ENCODE measurements at regions not wholly inside any gene's neighbourhood (a gene's known extent, or its start where the extent isn't known, plus 50 kb on each side); places are given as distances from the start of the nearest gene placed in this dataset.

DNA sequence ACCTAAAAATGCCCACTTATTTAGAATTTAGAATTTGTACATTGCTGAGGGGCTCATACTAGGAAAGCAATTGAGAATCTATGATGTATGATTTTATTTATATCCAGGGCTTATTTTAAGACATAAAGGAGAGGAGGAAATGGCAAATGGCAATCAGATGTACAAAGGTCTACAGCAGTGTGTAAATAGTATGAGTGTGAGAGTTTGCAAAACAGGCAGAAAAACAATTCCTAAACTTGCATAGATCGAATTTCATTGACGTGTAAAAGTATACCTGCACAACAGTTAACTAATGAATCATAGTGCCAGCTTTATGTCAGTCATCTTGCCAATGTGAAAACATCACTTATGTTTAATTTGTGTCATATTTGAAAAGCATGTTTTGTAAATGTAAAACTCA lies 718.7 kb upstream of the GCFC2 start:
- TF ChIP-seq POLR2A (IDR thresholded peaks at IDR 0.05) = no peak
- TF ChIP-seq, protein P1, sequence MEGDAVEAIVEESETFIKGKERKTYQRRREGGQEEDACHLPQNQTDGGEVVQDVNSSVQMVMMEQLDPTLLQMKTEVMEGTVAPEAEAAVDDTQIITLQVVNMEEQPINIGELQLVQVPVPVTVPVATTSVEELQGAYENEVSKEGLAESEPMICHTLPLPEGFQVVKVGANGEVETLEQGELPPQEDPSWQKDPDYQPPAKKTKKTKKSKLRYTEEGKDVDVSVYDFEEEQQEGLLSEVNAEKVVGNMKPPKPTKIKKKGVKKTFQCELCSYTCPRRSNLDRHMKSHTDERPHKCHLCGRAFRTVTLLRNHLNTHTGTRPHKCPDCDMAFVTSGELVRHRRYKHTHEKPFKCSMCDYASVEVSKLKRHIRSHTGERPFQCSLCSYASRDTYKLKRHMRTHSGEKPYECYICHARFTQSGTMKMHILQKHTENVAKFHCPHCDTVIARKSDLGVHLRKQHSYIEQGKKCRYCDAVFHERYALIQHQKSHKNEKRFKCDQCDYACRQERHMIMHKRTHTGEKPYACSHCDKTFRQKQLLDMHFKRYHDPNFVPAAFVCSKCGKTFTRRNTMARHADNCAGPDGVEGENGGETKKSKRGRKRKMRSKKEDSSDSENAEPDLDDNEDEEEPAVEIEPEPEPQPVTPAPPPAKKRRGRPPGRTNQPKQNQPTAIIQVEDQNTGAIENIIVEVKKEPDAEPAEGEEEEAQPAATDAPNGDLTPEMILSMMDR (IDR thresholded peaks at IDR 0.05) = no peak
